ENCODE measurements at regions not wholly inside any gene's neighbourhood (a gene's known extent, or its start where the extent isn't known, plus 50 kb on each side); places are given as distances from the start of the nearest gene placed in this dataset.

GRCh38 chr13:46949211-46949610 lies 52.4 kb upstream of the HTR2A start:
- TF ChIP-seq GATA2 (IDR thresholded peaks at IDR 0.05; ENCODE audit: low read depth, low read length) = no peak
- no peak for TF ChIP-seq GATA3 (IDR thresholded peaks at IDR 0.05; ENCODE audit: low read depth, low read length)
